ENCODE measurements at regions not wholly inside any gene's neighbourhood (a gene's known extent, or its start where the extent isn't known, plus 50 kb on each side); places are given as distances from the start of the nearest gene placed in this dataset.
"Not testable (repeated sequence)": the region's sequence is repeated elsewhere in the genome, so short reads cannot be mapped to it uniquely, and the experiment has no call there.

DNA sequence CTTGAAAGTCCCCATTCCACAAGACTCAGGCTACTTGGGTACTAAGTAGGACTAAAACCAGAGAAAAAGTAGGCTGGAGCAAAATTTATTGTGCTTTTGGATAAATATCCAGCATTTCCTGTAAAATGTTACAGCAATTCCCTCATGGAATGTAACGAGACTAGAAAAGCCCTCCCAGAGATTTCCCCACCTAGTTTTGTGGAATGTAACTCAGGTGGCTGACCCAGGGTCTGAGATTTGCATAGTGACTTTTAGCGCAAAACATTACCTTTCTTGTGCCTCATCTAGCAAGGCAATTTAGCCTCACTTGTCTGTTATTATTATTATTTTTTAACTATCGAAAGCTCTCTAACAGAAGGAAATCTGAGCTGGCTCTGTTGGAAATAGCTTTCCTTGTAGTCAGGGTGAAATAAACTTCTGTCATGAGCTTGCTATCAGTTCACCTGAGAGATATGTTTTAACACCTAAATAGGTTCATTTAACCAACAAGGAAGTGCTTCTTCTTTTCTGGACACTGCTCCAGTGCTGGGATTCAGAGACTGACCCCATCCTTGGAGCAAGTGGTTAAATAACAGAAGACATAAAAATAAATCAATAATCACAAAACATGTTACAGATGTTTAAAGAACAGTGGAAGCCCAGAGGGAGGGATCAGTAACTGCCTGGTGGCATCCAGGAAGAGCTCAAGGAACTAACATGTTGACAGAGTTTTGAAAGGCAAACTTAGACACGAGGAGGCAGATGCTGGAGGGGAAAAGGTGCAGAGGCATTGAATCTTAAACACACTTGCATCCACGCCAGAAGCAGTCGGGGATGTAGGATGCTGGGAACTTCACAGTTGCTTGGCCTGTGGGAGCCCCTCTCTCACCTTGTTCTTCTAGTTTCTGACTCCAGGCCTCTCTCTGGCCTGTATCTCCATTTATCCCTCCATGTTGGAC is 68.3 kb upstream of the RHOU start:
- Histone ChIP-seq H3K4me3 (no peak overlapping the region), H3K27me3 (no peaks in the 10 kb centered on the region), H3K36me3 (no peaks in the 10 kb centered on the region), H3K4me1 (peaks cover 0 to 7% (median 0%) of the 10 kb centered on the region in 4 donors), H3K9me3 (no peaks in the 10 kb centered on the region), H3K27ac (no peak overlapping the region)
- no peak for DNase-seq (ENCODE audit: low spot score in 2 of 2)
- WGBS, 2 donors, result 72 to 78% methylated on average over 6 of the region's 6 CpGs
- TF ChIP-seq, protein P1, sequence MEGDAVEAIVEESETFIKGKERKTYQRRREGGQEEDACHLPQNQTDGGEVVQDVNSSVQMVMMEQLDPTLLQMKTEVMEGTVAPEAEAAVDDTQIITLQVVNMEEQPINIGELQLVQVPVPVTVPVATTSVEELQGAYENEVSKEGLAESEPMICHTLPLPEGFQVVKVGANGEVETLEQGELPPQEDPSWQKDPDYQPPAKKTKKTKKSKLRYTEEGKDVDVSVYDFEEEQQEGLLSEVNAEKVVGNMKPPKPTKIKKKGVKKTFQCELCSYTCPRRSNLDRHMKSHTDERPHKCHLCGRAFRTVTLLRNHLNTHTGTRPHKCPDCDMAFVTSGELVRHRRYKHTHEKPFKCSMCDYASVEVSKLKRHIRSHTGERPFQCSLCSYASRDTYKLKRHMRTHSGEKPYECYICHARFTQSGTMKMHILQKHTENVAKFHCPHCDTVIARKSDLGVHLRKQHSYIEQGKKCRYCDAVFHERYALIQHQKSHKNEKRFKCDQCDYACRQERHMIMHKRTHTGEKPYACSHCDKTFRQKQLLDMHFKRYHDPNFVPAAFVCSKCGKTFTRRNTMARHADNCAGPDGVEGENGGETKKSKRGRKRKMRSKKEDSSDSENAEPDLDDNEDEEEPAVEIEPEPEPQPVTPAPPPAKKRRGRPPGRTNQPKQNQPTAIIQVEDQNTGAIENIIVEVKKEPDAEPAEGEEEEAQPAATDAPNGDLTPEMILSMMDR (IDR thresholded peaks at IDR 0.05), result no peak
- TF ChIP-seq EP300 (IDR thresholded peaks at IDR 0.05) (no peak), POLR2A (IDR thresholded peaks at IDR 0.05) (no peak)

DNA sequence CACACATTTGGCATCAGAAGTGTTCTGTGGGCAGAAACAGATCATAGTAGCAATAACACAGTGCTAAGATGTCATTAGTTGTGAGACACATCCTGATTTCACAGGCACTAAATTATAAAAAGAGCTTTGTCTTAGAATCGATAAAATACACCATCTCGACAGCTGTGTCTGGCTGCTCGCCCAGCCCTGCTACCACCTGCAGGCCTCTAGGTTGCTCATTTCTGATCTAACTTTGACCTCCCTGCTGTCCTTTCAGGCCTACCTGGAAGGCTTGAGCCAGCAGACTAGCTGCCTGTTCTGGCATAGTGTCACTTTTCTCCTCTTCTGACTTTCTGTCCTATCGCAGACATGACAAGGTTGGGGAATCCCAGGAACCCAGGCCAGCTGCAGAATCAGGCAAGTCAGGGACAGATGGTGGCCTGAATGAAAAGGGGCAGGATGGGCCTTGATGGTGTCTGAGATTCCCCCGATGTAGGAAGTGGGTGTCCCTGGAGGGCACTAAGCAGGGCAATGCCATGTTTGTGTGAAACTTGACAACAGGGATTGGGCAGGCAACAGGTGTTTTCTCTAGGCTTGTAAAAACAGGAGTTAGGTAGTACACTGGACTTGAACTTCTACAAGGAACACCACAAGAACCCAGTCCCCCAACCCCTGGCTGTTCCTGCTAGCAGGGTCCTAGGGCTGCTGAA is 66.6 kb upstream of the RHOU start:
- no peak overlapping the region for H3K27ac ChIP-seq
- WGBS, 2 donors, result 76 to 78% methylated on average over 5 of the region's 5 CpGs

DNA sequence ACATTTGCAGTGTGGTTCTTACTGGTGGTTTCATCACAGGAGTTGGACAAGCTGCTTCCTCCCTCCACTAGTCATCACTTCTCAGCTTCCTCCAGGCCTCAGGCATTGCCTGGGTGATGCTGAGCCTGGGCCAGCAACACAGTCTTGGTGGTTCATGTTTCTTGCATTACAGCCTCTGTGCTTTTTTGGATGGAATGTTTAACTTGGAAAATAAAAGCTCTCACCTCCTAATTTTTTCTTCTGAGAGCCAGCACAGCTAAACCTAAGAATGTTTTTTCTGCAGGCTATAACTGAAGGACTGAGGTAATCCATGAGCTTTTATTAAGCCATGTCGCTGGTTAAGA is 66.1 kb upstream of the RHOU start:
- Histone ChIP-seq H3K4me1 (peaks cover 0 to 4% (median 0%) of the 10 kb centered on the region in 4 donors), H3K27me3 (no peaks in the 10 kb centered on the region), H3K9me3 (no peaks in the 10 kb centered on the region), H3K4me3 (no peak overlapping the region), H3K36me3 (no peaks in the 10 kb centered on the region), H3K27ac (no peak overlapping the region)
- DNase-seq (ENCODE audit: low spot score in 2 of 2), result peak in 1 of 2 donors; percentile 19
- WGBS, 2 donors, result 71 to 83% methylated on average over 1 of the region's 1 CpG
- TF ChIP-seq, protein P1 (IDR thresholded peaks at IDR 0.05), result no peak
- TF ChIP-seq EP300 (IDR thresholded peaks at IDR 0.05), result no peak
- no peak for TF ChIP-seq POLR2A (IDR thresholded peaks at IDR 0.05)

More for the DNA sequence above, 66.6 kb upstream of the RHOU start:
- H3K27me3 ChIP-seq, result no peaks in the 10 kb centered on the region
- no peak overlapping the region for H3K4me3 ChIP-seq
- H3K4me1 ChIP-seq, result peaks cover 0 to 7% (median 0%) of the 10 kb centered on the region in 4 donors
- no peaks in the 10 kb centered on the region for H3K9me3 ChIP-seq
- no peak for DNase-seq (ENCODE audit: low spot score in 2 of 2)
- no peaks in the 10 kb centered on the region for H3K36me3 ChIP-seq
- TF ChIP-seq EP300 (IDR thresholded peaks at IDR 0.05), result no peak
- TF ChIP-seq, protein P1 (IDR thresholded peaks at IDR 0.05), result no peak
- TF ChIP-seq POLR2A (IDR thresholded peaks at IDR 0.05), result no peak

DNA sequence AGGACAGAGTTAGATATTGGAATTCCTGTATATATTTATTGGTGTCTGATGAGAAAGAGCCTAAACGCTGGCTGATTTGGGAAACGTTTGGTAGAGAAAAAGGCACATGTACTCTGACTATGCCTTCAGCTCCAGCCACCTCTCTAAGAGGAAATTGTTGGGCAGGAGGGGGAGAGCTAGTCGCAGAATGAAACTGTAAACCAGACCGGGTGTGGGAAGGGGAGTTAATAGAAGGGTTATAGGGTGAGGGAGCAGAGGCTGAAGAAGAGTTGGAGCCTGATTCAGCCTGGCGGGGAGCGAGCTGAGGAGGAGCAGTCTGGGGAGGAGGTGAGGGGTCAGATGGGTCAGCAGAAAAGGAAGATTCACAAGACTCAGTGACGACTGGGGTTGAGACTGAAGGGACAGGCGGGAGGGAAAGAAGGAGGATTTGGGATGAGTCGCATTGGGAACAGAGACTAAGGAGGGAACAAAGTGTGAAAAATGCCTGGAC is 54.2 kb upstream of the RHOU start:
- not testable (repeated sequence) for H3K9me3 ChIP-seq; H3K4me1 ChIP-seq; H3K4me3 ChIP-seq; H3K27ac ChIP-seq; H3K27me3 ChIP-seq; DNase-seq (ENCODE audit: low spot score in 2 of 2); H3K36me3 ChIP-seq
- WGBS, 2 donors, result 47 to 49% methylated on average over 9 of the region's 9 CpGs

DNA sequence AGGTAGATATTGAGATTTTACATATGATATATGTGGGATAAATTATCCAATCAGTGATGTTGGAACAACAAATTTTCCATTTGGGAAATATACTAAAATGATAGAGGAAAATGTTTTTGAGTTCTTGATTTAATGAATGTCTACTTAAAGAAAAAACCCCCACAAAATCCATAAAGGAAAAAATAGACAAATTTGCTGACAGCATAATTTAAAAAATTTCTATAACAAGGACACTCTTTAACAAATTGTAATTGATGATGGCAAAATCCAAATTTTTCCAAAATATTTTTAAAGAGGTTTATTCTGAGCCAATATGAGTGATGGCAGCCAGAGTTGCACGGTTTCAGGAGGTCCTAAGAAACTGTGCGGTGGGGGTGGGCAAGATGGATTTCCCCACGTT is 51.9 kb upstream of the RHOU start:
- Histone ChIP-seq H3K4me1 (no peaks in the 10 kb centered on the region), H3K36me3 (no peaks in the 10 kb centered on the region), H3K27me3 (no peaks in the 10 kb centered on the region), H3K27ac (no peak overlapping the region), H3K4me3 (no peak overlapping the region), H3K9me3 (no peaks in the 10 kb centered on the region)
- DNase-seq (ENCODE audit: low spot score in 2 of 2), result no peak
- WGBS, 2 donors, result 84 to 88% methylated on average over 3 of the region's 3 CpGs
- TF ChIP-seq, protein P1 (IDR thresholded peaks at IDR 0.05), result no peak
- no peak for TF ChIP-seq EP300 (IDR thresholded peaks at IDR 0.05)
- no peak for TF ChIP-seq POLR2A (IDR thresholded peaks at IDR 0.05)
